GM21825 (cell line): ENCODE measurements at regions not wholly inside any gene's neighbourhood (a gene's known extent, or its start where the extent isn't known, plus 50 kb on each side); places are given as distances from the start of the nearest gene placed in this dataset.
"Not testable (repeated sequence)": the region's sequence is repeated elsewhere in the genome, so short reads cannot be mapped to it uniquely, and the experiment has no call there.

Source experiments
- ATAC-seq: cut with Tn5 transposase; IDR thresholded peaks from one replicate; pipeline ENCODE4 v1.9.1; 2021; ENCODE audit warnings: mild to moderate bottlenecking, moderate library complexity; ENCODE audit not compliant: unreplicated experiment

DNA sequence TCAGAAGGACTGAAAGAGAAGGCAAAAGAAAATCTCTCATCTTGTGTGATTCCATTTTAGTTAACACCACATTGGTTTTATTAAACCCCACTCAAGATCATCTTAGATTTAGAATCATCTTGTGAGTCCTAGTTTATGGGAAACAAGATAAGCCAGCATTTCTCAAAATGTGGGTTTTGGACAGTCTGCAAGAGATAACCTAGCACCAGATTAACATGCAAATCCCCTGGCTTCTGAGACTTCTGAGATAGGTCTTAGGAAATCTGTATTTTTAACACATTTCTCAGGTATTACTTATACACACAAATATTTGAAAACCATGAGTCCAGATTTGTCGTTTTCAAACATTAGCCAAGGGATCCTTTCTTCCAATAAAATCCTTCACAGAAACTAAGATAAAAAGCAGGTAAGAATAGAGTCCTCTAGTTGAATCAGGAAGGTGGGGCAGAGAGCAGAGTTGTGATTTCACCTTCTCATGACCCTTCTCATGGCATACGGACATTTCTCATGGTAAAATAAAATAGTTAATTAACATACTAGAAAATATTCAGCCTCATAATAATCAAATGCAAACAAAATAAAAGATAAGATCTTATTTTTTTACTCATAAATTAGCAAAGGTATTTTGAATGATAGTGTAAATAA is 287.2 kb upstream of the FN1 start:
- ATAC-seq, result no peak

GRCh38 chr2:215722125-215722524 is 286.3 kb upstream of the FN1 start:
- ATAC-seq, result no peak

- not testable (repeated sequence) for ATAC-seq
Measured at GRCh38 chr2:215721515-215721914, 285.6 kb upstream of the FN1 start.

DNA sequence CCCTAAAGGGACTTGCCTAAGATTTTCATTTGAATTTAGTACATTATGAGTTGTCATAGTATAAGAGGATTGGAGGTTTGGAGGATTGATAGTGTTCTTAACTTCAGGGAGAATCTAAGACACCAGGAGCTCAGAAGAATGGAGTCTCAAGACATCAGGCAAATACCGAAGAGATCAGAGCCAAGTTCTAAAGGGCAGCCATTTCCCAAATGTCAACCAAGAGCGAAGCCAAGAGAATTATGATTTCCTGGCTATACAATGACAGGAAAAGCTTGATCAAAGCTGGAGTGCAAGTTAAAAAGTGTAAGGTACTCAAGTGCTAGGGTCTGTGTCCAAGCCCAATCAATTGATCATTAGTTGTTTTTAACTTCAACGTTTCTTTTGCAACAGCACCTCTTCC is 283.0 kb upstream of the FN1 start:
- ATAC-seq, result no peak

DNA sequence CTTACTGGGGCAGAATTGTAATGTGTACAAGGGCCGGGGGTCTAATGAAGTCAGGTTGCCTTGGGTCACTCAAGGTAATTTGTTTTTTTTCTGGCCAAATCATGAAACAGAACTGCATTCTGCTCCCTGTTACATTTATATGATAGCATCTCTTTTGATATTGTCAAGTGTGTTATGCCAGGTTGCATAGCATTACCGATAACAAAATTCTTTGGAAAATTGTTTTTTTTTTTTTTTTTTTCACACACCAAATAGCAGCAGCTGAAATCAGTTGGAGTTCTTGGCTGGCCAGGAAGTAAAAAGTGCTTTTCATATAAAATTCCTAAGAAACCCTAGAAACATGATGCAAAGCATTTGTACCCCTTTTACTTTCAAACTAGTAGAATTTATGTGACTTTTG is 282.6 kb upstream of the FN1 start:
- no peak for ATAC-seq

DNA sequence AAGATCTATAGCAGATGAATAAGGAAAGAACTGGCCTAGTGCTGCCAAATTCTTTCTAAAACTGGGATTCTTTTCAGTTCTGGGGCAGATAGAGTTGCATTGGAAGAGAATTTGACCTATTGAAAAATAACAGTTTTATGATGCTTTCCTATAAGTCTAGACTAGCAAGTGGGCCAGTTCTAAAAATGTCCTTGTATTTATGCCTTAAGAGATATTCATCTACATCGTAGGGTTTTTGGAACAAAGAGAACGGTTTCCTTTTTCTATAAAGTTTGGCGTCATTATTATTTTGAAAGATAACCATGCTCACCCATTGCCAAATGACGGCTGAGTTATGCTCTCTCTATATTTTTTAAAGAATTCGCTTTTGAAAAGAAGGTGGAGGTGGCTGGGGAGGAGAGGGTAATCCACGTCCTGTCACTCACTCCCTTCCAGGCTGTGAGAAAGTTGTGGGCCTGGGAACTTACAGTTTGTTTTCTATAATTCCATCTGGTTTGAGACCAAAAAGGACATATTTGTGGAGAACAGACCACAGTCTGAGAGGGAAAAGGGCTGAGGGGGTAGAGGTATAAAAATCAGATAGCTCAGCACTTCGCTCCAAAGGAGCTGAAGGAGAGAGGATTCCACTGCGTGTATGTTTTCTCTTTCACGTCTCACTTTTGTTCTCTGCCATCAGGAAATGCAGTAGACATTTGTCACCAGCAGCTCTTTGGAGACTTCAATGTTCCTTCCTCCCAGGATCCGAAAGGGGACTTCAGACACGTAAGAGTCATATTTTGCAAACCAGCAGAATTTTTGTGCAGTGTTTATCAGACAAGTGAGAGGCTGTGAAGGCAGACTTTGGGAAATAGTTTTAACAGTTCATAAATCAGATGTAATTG is 281.9 kb upstream of the FN1 start:
- ATAC-seq, result no peak

DNA sequence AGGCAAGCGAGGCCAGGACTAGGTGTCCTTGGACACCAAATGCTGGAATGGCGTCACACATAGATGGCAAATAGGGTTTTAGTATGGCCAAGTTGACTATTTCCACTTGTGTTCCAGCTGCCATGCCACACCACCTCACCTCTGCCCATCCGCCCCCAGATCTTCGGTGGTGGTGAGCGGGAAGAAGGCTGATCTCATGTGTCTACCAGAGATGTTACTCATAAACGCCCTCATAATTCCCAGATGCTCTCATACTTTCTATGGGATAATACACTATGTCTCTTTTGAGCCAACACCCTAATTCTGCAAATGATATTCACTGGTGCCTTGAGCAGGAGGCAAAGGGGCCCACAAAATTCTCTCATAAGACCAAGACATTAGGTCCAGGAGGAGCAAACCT is 281.1 kb upstream of the FN1 start:
- no peak for ATAC-seq

DNA sequence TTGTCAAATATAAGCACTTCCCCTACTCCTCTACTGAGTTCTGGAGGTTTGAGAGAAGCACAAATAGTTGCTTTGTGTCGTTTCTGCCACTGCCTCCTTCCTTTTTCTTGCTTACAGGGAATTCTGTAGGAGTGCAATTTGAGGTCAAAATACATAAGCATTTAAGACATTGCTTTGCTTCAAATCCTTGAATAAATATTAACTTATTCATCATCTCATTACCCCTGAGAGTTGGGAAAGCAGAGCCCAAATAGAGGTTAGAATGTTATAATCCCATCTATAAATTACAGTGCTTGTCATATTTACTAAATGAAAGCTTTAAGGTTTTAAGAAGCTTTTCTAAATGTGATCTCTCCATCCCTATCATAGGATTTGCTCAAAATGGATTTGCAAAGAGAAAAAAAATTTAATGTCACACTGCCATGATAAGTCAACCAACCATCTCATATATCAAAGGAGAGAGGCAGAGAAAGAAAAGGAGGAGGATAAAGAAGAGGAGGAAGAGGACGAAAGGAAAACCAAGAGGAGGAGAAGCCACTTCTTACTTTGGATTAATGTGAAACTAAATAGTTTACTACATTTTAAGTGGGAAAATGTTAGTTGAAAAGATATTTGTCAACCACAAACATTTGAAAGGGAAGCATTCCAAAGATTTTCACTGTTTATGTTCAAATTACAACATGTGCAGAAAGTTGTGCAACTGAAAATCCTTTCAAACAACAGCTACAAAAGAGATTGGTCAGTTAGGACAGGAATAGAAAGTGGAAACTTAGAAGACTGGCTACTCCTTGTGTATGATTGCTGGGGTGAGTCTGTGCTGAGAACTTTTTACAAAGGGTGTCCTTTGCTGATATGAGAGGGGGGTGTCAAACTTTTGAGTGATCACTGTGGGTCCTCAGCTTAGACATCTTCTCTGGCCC is 277.3 kb upstream of the FN1 start:
- ATAC-seq, result no peak

DNA sequence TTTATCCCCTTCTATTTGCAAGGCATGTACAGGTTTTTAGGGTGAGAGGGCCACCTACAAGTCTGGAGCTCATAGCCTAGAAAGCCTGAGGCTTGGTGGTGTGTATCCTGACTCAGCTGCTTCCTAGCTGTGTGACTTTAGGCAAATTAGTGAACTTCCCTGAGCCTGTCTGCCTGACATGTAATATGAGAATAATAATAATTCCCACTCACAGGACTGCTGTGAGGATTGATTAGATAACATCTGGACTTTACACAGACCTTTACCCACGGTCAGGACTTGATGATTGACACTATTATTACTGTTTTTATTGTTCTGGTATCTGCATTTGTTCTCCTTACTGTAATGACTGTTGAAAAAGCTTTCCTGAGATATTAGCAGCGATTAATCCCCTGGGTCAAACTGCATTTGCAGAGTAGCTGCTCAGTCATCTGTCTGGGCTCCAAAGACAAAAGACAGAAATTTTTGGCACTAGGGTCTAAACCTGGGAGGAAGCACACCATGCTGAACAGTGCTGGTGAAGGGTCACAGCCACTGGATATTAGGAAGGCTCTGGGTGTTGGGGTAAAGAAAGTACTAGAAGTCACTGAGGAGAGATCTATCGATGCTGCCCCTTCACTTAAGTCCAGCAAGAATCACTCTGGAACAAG is 276.5 kb upstream of the FN1 start:
- ATAC-seq, result no peak

DNA sequence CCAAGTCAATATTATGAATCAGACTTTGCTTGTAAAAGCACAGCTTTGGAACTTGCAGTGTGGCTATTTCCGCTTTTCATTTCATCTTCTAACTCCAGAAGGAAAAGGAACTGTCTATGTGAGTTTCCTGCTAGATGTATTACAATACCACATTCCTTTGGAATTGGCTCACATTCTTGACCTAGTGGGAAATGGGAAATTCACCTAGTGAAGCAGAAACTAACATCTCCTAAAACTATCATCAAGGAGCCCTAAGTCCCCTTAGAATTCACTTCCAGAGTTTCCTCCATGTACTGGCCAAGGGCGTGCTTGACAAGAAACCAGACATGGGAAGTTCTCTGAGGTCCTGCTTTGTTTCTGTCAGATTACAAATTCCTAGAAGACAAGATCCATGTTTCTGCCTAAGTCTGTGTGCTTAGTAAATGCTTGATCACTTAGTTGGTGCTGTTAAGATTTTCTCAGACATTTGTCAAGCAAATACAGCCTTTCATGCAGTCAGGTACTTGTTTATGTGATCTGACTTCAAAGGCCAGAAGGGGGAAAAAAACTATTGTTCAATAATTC is 275.7 kb upstream of the FN1 start:
- ATAC-seq, result no peak

DNA sequence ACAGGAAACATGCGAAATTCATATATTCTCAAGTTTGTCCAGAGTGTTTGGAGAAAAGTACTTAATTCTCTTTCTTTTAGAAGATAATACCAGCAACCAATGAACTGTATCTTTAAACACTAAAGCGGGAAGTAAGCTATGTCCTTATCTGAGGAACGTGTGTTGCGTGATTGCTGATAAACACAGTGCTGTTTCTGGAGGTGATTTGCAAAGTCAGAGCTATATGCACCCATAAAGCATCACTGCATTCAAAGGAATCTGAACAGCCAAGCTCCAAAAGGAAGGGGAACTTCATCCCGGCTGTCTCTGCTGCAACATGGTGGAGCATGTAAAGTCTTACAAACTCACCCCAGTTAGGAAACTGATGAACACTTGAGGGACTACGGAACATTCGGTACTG is 271.7 kb upstream of the FN1 start:
- ATAC-seq, result no peak

GRCh38 chr2:215705771-215706361 is 270.0 kb upstream of the FN1 start:
- ATAC-seq, result no peak

DNA sequence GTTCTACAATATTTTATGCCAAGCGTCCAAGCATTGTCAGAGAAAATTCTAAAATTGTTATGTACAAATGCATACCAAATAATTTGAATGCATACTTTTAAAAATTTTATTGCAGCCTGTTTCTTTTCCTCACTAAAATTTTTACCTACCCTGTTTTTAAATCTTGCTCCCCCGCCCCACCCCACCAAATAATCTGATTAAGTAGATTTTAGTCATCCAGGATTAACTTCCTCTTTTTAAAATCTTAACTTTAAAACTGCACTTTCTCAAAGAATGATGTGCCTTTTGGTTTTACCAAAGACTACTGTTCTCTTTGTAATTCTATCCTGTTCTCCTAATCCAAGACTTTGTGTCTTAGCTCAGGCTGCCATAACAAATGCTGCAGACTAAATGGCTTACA is 269.4 kb upstream of the FN1 start:
- ATAC-seq, result no peak

- ATAC-seq, result no peak
Measured at GRCh38 chr2:215702116-215702902, 266.4 kb upstream of the FN1 start.

DNA sequence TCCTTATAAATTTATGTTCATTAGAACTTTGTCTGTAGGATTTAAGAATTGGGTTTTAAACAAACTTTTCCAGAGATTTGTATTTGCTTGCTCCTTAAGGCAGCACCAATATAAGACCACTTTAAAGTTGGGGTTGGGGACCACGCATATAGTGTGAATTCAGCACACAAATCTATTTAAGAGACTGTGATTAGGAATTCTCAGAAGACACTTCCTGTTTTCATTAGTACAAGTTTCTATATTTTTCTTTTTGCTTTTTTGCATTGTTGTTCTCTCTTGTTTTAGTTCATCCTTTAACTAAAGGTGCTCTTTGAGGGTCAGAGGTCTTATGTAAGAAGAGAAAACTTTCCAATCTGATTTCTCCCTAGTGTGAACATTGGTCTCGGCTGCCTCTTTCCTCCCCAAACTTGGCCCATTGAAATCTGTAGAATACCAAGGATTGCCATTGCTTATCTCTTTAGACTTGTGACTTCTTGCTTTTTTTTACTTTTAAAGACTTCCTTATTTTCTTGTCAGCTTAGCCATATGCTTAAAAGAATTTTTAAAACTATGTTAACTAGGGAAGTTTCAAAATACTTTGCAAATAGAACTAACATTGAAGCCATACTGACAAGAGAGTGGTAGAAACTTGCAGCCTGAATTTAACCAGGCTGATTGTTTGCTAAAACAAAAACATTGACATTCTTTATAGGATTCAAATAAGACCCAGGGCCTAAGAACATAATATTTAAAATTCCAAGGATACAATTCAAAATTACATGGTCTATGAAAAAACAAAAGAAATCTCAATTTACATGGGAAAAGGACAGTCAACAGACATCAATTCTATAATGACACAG is 264.1 kb upstream of the FN1 start:
- ATAC-seq, result no peak

DNA sequence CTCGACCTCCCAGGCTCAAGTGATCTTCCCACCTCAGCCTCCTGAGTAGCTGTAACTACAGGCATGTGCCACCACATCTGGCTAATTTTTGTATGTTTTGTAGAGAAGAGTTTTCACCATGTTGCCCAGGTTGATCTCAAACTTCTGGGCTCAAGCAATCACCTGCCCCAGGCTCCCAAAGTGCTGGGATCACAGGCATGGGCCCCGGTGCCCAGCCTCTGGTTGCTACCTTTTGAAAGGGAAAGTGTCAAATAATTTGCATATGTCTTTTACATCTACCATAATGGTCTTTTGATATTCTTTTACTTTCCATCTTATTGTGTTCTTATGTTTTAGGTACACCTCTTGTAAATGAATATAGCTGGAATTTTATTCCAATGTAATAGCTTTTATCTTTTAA is 263.1 kb upstream of the FN1 start:
- ATAC-seq, result no peak

DNA sequence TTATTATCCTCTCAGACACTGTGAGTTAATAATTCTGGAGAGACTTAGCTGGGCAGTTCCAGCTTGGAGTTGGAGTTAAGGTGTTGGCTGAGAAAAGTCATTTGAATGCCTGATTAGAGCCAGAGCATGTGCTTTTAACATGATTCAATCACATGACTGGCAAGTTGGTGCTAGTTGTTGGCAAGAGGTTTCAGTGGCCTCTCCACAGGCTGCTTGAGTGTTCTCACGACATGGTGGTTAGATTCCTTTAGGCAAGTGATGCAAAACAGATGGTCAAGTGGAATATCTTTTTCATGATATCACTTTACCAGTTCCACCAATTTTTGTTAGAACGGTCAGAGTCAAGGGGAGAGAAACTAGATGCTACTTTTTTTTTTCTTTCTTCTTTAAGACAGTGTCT is 262.7 kb upstream of the FN1 start:
- ATAC-seq, result no peak

DNA sequence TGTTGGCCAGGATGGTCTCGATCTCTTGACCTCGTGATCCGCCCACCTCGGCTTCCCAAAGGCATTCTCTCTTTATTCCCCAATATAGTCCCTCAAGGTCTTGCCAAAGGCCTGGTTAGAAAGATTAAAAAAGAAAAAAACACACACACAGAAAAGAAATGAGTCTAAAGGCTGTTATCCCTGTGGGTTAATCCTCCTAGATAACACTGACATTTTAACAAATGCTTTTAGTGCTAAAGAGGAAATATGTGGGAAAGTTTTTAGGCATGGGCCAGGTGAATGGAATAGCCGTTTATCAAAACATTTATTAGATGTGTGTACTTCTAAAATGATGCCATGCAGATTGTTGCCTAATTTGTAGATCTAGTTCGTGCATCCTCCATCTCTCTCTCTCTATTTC is 261.6 kb upstream of the FN1 start:
- no peak for ATAC-seq

GRCh38 chr2:215697003-215697402 is 261.1 kb upstream of the FN1 start:
- ATAC-seq, result no peak
